A673 (cell line): ENCODE measurements at regions not wholly inside any gene's neighbourhood (a gene's known extent, or its start where the extent isn't known, plus 50 kb on each side); places are given as distances from the start of the nearest gene placed in this dataset.

Source experiments
- BruUV-seq: library from RNA; stranded (reverse); fragments of 400-500 nt; replicated peaks from 2 replicates; lab custom pipeline; 2021; lab: Mats Ljungman, UMichigan
- CTCF ChIA-PET: fragments of 300-600 bp; sonication (Branson Sonifier 250); formaldehyde crosslinking; loops from one replicate; lab custom pipeline; 2022; ENCODE audit warnings: antibody characterized with exemption; lab: Charles Lee
- POLR2A ChIA-PET: fragments of 300-600 bp; sonication (Branson Sonifier 250); formaldehyde crosslinking; loops from one replicate; lab custom pipeline; 2022; ENCODE audit warnings: antibody characterized with exemption; ENCODE audit not compliant: low non-redundant PET; lab: Charles Lee
- DNase-seq: peaks from one replicate; pipeline ENCODE4 v3.0.0-alpha.2; 2015; ENCODE audit warnings: low spot score
- H3K27ac ChIP-seq: fragments of 200-600 bp; sonication (generic); 2 replicates; pipeline ENCODE4 v1.5.1; 2016; ENCODE audit warnings: mixed run types, low read depth, mild to moderate bottlenecking, mixed read lengths, antibody characterized with exemption, low read length; ENCODE audit not compliant: poor library complexity, severe bottlenecking
- H3K27me3 ChIP-seq: fragments of 200-600 bp; sonication (generic); replicated peaks from 2 replicates; pipeline ENCODE4 v1.6.1; 2017; ENCODE audit warnings: mixed run types, low read depth, mild to moderate bottlenecking, mixed read lengths, antibody characterized with exemption, low read length; ENCODE audit not compliant: insufficient read depth, poor library complexity
- H3K36me3 ChIP-seq: fragments of 200-600 bp; sonication (generic); 2 replicates; pipeline ENCODE4 v1.6.1; 2016; ENCODE audit warnings: mixed run types, mild to moderate bottlenecking, mixed read lengths, antibody characterized with exemption, low read length; ENCODE audit not compliant: insufficient read depth, poor library complexity, severe bottlenecking
- H3K4me1 ChIP-seq: fragments of 200-600 bp; sonication (generic); 2 replicates; pipeline ENCODE4 v1.6.1; 2017; ENCODE audit warnings: mixed run types, mild to moderate bottlenecking, mixed read lengths, antibody characterized with exemption, low read length; ENCODE audit not compliant: insufficient read depth, poor library complexity, severe bottlenecking
- H3K4me3 ChIP-seq: fragments of 200-600 bp; sonication (generic); 2 replicates; pipeline ENCODE4 v1.5.1; 2016; ENCODE audit warnings: low read depth, mixed run types, mild to moderate bottlenecking, mixed read lengths, low read length; ENCODE audit not compliant: poor library complexity, severe bottlenecking
- H3K9me3 ChIP-seq: fragments of 200-600 bp; sonication (generic); 2 replicates; pipeline ENCODE4 v1.6.1; 2016; ENCODE audit warnings: mixed run types, low read depth, mild to moderate bottlenecking, mixed read lengths, antibody characterized with exemption, low read length; ENCODE audit not compliant: poor library complexity, severe bottlenecking
- CTCF ChIP-seq: fragments of 300-800, 200-600 bp; sonication (generic); conservative IDR thresholded peaks from 2 replicates; pipeline ENCODE4 v1.5.1; 2017; ENCODE audit warnings: low read depth, mild to moderate bottlenecking, antibody characterized with exemption, low read length, moderate library complexity, mixed read lengths
- EZH2 ChIP-seq: fragments of 200-600 bp; sonication (generic); IDR thresholded peaks from 2 replicates; pipeline ENCODE4 v1.6.1; 2017; ENCODE audit warnings: borderline replicate concordance, low read depth, mild to moderate bottlenecking, mixed read lengths, antibody characterized with exemption, low read length; ENCODE audit not compliant: poor library complexity, severe bottlenecking
- intact Hi-C: fragments of 100-400 bp; cut with micrococcal nuclease; formaldehyde crosslinking; loops from one replicate; pipeline ENCODE4 v1.10.0; 2022; ENCODE audit not compliant: unreplicated experiment

DNA sequence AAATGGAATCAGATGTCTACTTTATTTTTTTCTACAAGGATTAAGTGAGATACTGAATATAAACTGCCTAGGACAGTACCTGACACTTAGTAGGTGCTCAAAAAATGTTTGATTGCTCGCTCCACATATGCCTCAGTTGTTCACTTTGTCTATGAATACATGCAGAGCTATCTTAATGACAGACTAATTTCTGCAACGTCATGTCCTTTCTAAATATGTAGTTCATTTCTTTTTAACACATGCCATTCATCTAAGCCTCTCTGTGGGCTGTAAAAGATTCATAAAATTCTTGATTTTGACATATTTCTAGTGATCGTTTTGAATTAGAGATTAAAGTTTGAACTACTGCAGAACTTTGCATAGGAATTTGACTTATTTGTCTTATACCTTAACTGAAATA, 176.3 kb upstream of the STXBP6 start:
- ChIA-PET POLR2A (interaction anchor here (0.7 kb wide), 1 partner anchor 102 kb away, joined by 3 read pairs; no protein-coding TSS in a partner anchor), CTCF (no interaction called here)
- H3K36me3 ChIP-seq = no peaks in the 10 kb centered on the region
- H3K27ac ChIP-seq = no peak overlapping the region
- intact Hi-C loops = no loop called here
- no peak overlapping the region for H3K4me3 ChIP-seq
- no peaks in the 10 kb centered on the region for H3K27me3 ChIP-seq
- DNase-seq = no peak
- H3K9me3 ChIP-seq = no peaks in the 10 kb centered on the region
- no peak for TF ChIP-seq CTCF
- TF ChIP-seq EZH2 = no peak
- no TSS peak for BruUV-seq
- no peaks in the 10 kb centered on the region for H3K4me1 ChIP-seq

DNA sequence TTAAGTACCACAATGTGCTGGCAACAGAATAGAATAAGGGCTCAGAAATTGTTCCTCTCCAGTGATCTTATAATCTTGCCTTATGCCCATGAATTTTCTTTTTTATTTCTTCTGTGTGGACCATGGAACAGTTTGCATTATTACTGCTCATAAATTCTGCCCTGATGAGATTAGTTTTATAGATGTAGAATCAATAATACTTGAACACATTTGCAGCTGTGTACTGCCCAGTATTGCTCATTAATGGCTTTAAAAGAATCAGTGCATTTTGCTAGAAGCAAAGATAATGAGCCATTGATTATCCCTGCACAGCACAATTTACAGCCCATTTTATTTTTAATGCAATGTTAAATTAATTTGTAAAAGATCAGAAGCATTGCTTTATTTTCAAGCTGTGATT, 172.3 kb upstream of the STXBP6 start:
- no peak for DNase-seq
- Histone ChIP-seq H3K4me1 (no peaks in the 10 kb centered on the region), H3K36me3 (no peaks in the 10 kb centered on the region), H3K27me3 (no peaks in the 10 kb centered on the region), H3K4me3 (no peak overlapping the region), H3K27ac (no peak overlapping the region), H3K9me3 (no peaks in the 10 kb centered on the region)
- no TSS peak for BruUV-seq
- ChIA-PET CTCF (no interaction called here), POLR2A (no interaction called here)
- TF ChIP-seq CTCF = no peak
- TF ChIP-seq EZH2 = no peak
- intact Hi-C loops = no loop called here

DNA sequence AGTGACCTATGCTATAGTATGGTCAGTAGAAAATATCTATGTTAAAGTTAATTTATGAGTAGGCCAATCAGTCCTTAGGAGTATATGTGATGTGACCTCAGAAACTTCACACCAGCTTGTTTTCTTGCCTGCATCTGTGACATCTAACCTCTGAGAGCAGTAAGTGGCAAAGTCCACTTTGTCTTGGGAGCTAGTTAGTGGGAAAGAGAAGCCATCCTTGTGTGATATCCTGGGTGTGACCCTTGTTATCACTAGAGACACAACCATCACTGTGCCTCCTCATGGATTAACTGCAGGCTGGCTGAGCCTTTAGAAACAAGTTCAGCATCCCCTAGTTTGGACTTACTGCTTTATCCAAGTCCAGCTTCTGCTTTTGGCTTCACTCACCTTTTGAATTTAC, 170.6 kb upstream of the STXBP6 start:
- no peaks in the 10 kb centered on the region for H3K4me1 ChIP-seq
- TF ChIP-seq EZH2 (no peak), CTCF (no peak)
- no peaks in the 10 kb centered on the region for H3K36me3 ChIP-seq
- no peaks in the 10 kb centered on the region for H3K9me3 ChIP-seq
- no peak for DNase-seq
- ChIA-PET POLR2A (no interaction called here), CTCF (no interaction called here)
- no peaks in the 10 kb centered on the region for H3K27me3 ChIP-seq
- no peak overlapping the region for H3K4me3 ChIP-seq
- intact Hi-C loops = no loop called here
- no peak overlapping the region for H3K27ac ChIP-seq
- BruUV-seq = no TSS peak
